HCT116 (cell line): ENCODE measurements at regions not wholly inside any gene's neighbourhood (a gene's known extent, or its start where the extent isn't known, plus 50 kb on each side); places are given as distances from the start of the nearest gene placed in this dataset.

Experiments
- ATAC-seq: fragments of 200-7000 bp; cut with Tn5 transposase; 2 replicates; pipeline ENCODE4 v1.9.1; 2020; ENCODE audit warnings: mild to moderate bottlenecking, moderate library complexity
- BruUV-seq: library from RNA; stranded (reverse); fragments of 400-500 nt; replicated peaks from 2 replicates; lab custom pipeline; 2021; lab: Mats Ljungman, UMichigan
- CTCF ChIA-PET: fragments of 300-600 bp; sonication (Branson Sonifier 250); formaldehyde crosslinking; loops from one replicate; lab custom pipeline; 2021; ENCODE audit warnings: antibody characterized with exemption; lab: Charles Lee
- POLR2A ChIA-PET: fragments of 300-600, 350-600 bp; sonication (Branson Sonifier 250); formaldehyde crosslinking; loops from one replicate; lab custom pipeline; 2021; ENCODE audit warnings: antibody characterized with exemption; lab: Charles Lee
- RAD21 ChIA-PET, 2 experiments: fragments of 300-600 bp; sonication (Branson Sonifier 250); formaldehyde crosslinking; loops; one replicate each; lab custom pipeline; 2023; ENCODE audit warnings: low total read pairs in 2 of 2; ENCODE audit not compliant: uncharacterized antibody in 2 of 2, unreplicated experiment in 2 of 2, low non-redundant PET in 1 of 2; lab: Charles Lee
- DNase-seq: peaks from one replicate; pipeline ENCODE4 v3.0.0-alpha.2; 2010; ENCODE audit warnings: low read depth, low spot score
- H2AFZ ChIP-seq: fragments of 200-600 bp; shearing (Covaris generic), sonication (generic); 2 replicates; pipeline ENCODE4 v1.6.1; 2017; ENCODE audit warnings: low read depth, mixed run types, mixed read lengths, antibody characterized with exemption, low read length; ENCODE audit not compliant: poor library complexity, severe bottlenecking
- H3K27ac ChIP-seq: 2 replicates; pipeline ENCODE4 v1.5.1; 2012; ENCODE audit warnings: low read depth, low read length
- H3K27me3 ChIP-seq: fragments of 200-600 bp; sonication (generic); 2 replicates; pipeline ENCODE4 v1.6.1; 2016; ENCODE audit warnings: mixed run types, low read length, mixed read lengths; ENCODE audit not compliant: insufficient read depth
- H3K36me3 ChIP-seq, 2 experiments: fragments of 200-500 bp in 1 of 2; fragments of 200-600 bp in 1 of 2; sonication (Bioruptor generic) in 1 of 2; sonication (generic) in 1 of 2; 2 replicates each; pipeline versions ENCODE4 v1.5.1 to v1.6.1; 2014 to 2016; ENCODE audit warnings: low read length in 2 of 2, inconsistent platforms in 1 of 2, mixed read lengths in 1 of 2, mixed run types in 1 of 2; ENCODE audit not compliant: insufficient read depth in 2 of 2, control insufficient read depth in 1 of 2
- H3K4me1 ChIP-seq, 2 experiments: fragments of 200-600 bp in 1 of 2; sonication (generic) in 1 of 2; 2 replicates each; pipeline versions ENCODE4 v1.5.1 to v1.6.1; 2012 to 2017; ENCODE audit warnings: low read length in 2 of 2, inconsistent platforms in 1 of 2, mild to moderate bottlenecking in 1 of 2, mixed read lengths in 1 of 2, mixed run types in 1 of 2, moderate library complexity in 1 of 2; ENCODE audit not compliant: insufficient read depth in 2 of 2, control insufficient read depth in 1 of 2
- H3K4me2 ChIP-seq: fragments of 200-600 bp; sonication (generic); 2 replicates; pipeline ENCODE4 v1.6.1; 2017; ENCODE audit warnings: mixed run types, low read length, mixed read lengths
- H3K4me3 ChIP-seq, 2 experiments: fragments of 200-600 bp in 1 of 2; sonication (generic) in 1 of 2; replicated peaks in 1 of 2; 2 replicates each; pipeline ENCODE4 v1.5.1; 2011 to 2016; ENCODE audit warnings: low read length in 2 of 2, control low read depth in 1 of 2, low read depth in 1 of 2, mild to moderate bottlenecking in 1 of 2, mixed read lengths in 1 of 2, mixed run types in 1 of 2
- H3K79me2 ChIP-seq: fragments of 200-600 bp; sonication (generic); 2 replicates; pipeline ENCODE4 v1.6.1; 2017; ENCODE audit warnings: mild to moderate bottlenecking, mixed run types, low read length, moderate library complexity, mixed read lengths; ENCODE audit not compliant: insufficient read depth
- H3K9ac ChIP-seq: fragments of 200-600 bp; sonication (generic); 2 replicates; pipeline ENCODE4 v1.6.1; 2016; ENCODE audit warnings: low read length, mixed read lengths
- H3K9me2 ChIP-seq: fragments of 200-600 bp; sonication (generic), shearing (Covaris generic); 2 replicates; pipeline ENCODE4 v1.6.1; 2017; ENCODE audit warnings: mixed run types, mild to moderate bottlenecking, moderate library complexity; ENCODE audit not compliant: insufficient read depth
- H3K9me3 ChIP-seq, 2 experiments: fragments of 200-500 bp in 1 of 2; fragments of 200-600 bp in 1 of 2; sonication (Bioruptor generic) in 1 of 2; sonication (generic) in 1 of 2; 2 replicates each; pipeline ENCODE4 v1.6.1; 2014 to 2017; ENCODE audit warnings: low read length in 2 of 2, mixed read lengths in 2 of 2, inconsistent platforms in 1 of 2, low read depth in 1 of 2, mild to moderate bottlenecking in 1 of 2, mixed run types in 1 of 2, moderate library complexity in 1 of 2; ENCODE audit not compliant: control insufficient read depth in 1 of 2, insufficient read depth in 1 of 2
- H4K20me1 ChIP-seq: fragments of 200-600 bp; sonication (generic), shearing (Covaris generic); 2 replicates; pipeline ENCODE4 v1.6.1; 2017; ENCODE audit warnings: mixed run types, mild to moderate bottlenecking, moderate library complexity; ENCODE audit not compliant: insufficient read depth
- CEBPB ChIP-seq: IDR thresholded peaks from 2 replicates; pipeline ENCODE4 v1.6.1; 2012; ENCODE audit warnings: low read depth
- ELF1 ChIP-seq: IDR thresholded peaks from 2 replicates; pipeline ENCODE4 v1.6.1; 2012; ENCODE audit warnings: low read depth, borderline replicate concordance
- FOSL1 ChIP-seq: IDR thresholded peaks from 2 replicates; pipeline ENCODE4 v1.6.1; 2012; ENCODE audit warnings: low read depth
- JUND ChIP-seq: IDR thresholded peaks from 2 replicates; pipeline ENCODE4 v1.6.1; 2012
- SIN3A ChIP-seq: IDR thresholded peaks from 2 replicates; pipeline ENCODE4 v1.6.1; 2012; ENCODE audit warnings: low read depth
- SRF ChIP-seq: IDR thresholded peaks from 2 replicates; pipeline ENCODE4 v1.6.1; 2012; ENCODE audit warnings: low read depth
- TCF7L2 ChIP-seq: IDR thresholded peaks from 2 replicates; pipeline ENCODE4 v1.7.0; 2011; ENCODE audit warnings: borderline replicate concordance, inconsistent platforms; ENCODE audit not compliant: insufficient read depth, insufficient read length; ENCODE audit errors: extremely low read depth
- YY1 ChIP-seq: IDR thresholded peaks from 2 replicates; pipeline ENCODE4 v1.6.1; 2011; ENCODE audit warnings: low read length, low read depth, moderate library complexity, mild to moderate bottlenecking; ENCODE audit not compliant: insufficient replicate concordance; ENCODE audit errors: extremely low read depth
- intact Hi-C: fragments of 100-400 bp; cut with micrococcal nuclease; formaldehyde crosslinking; loops from 2 replicates; pipeline ENCODE4 v1.10.0; 2022
- TF ChIP-seq, protein P1 (sequence below): IDR thresholded peaks from 2 replicates; pipeline ENCODE4 v1.6.1; 2012; ENCODE audit warnings: low read depth
- TF ChIP-seq, protein P2 (sequence below), 3 experiments: fragments of 200-600 bp in 1 of 3; sonication (generic) in 1 of 3; IDR thresholded peaks in 2 of 3; conservative IDR thresholded peaks in 1 of 3; 2 replicates each; pipeline ENCODE4 v1.5.1; 2012 to 2017; ENCODE audit warnings: low read depth in 2 of 3, low read length in 2 of 3, antibody characterized with exemption in 1 of 3, borderline replicate concordance in 1 of 3, control low read depth in 1 of 3, mild to moderate bottlenecking in 1 of 3, mixed read lengths in 1 of 3, mixed run types in 1 of 3, moderate library complexity in 1 of 3; ENCODE audit not compliant: insufficient read depth in 1 of 3

DNA sequence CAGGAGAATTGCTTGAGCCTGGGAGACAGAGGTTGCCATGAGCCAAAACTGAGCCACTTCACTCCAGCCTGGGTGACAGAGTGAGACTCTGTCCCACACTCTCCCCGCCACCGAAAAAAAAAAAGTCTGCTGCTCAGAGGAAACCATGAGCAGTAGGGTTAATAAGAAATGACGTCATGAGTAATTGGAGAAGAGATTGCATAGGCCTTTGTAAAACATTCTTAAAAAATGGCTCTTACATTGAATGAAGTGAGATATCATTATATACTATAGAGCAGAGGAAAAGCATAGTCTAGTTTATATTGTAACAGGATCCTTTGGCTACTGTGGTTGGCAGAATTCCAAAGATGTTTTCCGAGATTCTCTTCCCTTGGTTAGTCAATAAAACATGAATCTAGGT lies 228.2 kb downstream of the PCDH20 start:
- no peak overlapping the region for H3K4me2 ChIP-seq
- no peaks in the 10 kb centered on the region for H3K27me3 ChIP-seq
- POLR2A ChIA-PET = no interaction called here
- no peaks in the 10 kb centered on the region for H3K9me2 ChIP-seq
- CTCF ChIA-PET = no interaction called here
- no peak for ATAC-seq
- no peaks in the 10 kb centered on the region for H3K4me1 ChIP-seq
- H3K36me3 ChIP-seq = no peaks in the 10 kb centered on the region
- intact Hi-C loops = no loop called here
- no peak for DNase-seq
- BruUV-seq = no TSS peak
- no peak overlapping the region for H2AFZ ChIP-seq
- H3K79me2 ChIP-seq = no peaks in the 10 kb centered on the region
- no peak overlapping the region for H3K27ac ChIP-seq
- TF ChIP-seq, protein P1, sequence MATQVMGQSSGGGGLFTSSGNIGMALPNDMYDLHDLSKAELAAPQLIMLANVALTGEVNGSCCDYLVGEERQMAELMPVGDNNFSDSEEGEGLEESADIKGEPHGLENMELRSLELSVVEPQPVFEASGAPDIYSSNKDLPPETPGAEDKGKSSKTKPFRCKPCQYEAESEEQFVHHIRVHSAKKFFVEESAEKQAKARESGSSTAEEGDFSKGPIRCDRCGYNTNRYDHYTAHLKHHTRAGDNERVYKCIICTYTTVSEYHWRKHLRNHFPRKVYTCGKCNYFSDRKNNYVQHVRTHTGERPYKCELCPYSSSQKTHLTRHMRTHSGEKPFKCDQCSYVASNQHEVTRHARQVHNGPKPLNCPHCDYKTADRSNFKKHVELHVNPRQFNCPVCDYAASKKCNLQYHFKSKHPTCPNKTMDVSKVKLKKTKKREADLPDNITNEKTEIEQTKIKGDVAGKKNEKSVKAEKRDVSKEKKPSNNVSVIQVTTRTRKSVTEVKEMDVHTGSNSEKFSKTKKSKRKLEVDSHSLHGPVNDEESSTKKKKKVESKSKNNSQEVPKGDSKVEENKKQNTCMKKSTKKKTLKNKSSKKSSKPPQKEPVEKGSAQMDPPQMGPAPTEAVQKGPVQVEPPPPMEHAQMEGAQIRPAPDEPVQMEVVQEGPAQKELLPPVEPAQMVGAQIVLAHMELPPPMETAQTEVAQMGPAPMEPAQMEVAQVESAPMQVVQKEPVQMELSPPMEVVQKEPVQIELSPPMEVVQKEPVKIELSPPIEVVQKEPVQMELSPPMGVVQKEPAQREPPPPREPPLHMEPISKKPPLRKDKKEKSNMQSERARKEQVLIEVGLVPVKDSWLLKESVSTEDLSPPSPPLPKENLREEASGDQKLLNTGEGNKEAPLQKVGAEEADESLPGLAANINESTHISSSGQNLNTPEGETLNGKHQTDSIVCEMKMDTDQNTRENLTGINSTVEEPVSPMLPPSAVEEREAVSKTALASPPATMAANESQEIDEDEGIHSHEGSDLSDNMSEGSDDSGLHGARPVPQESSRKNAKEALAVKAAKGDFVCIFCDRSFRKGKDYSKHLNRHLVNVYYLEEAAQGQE = no peak
- TF ChIP-seq SIN3A (no peak), CEBPB (no peak), FOSL1 (no peak), SRF (no peak), YY1 (no peak), JUND (no peak), ELF1 (no peak), TCF7L2 (no peak)
- TF ChIP-seq, protein P2, sequence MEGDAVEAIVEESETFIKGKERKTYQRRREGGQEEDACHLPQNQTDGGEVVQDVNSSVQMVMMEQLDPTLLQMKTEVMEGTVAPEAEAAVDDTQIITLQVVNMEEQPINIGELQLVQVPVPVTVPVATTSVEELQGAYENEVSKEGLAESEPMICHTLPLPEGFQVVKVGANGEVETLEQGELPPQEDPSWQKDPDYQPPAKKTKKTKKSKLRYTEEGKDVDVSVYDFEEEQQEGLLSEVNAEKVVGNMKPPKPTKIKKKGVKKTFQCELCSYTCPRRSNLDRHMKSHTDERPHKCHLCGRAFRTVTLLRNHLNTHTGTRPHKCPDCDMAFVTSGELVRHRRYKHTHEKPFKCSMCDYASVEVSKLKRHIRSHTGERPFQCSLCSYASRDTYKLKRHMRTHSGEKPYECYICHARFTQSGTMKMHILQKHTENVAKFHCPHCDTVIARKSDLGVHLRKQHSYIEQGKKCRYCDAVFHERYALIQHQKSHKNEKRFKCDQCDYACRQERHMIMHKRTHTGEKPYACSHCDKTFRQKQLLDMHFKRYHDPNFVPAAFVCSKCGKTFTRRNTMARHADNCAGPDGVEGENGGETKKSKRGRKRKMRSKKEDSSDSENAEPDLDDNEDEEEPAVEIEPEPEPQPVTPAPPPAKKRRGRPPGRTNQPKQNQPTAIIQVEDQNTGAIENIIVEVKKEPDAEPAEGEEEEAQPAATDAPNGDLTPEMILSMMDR (IDR thresholded peaks at IDR 0.05 in 2 of 3, conservative IDR thresholded peaks at IDR 0.05 in 1 of 3; ENCODE audit: borderline replicate concordance in 1 of 3, insufficient read depth in 1 of 3, low read depth in 2 of 3, low read length in 2 of 3) = no peak
- no peak overlapping the region for H3K4me3 ChIP-seq
- no peaks in the 10 kb centered on the region for H4K20me1 ChIP-seq
- RAD21 ChIA-PET = no interaction called here
- no peaks in the 10 kb centered on the region for H3K9me3 ChIP-seq
- H3K9ac ChIP-seq = no peak overlapping the region
